AG04449 (cell line): ENCODE measurements at regions not wholly inside any gene's neighbourhood (a gene's known extent, or its start where the extent isn't known, plus 50 kb on each side); places are given as distances from the start of the nearest gene placed in this dataset.

Experiments
- CTCF ChIA-PET: fragments of 350-600 bp; formaldehyde crosslinking; extraction: SDS; loops from one replicate; lab custom pipeline; 2021; ENCODE audit warnings: antibody characterized with exemption; lab: Yijun Ruan, JAX
- POLR2A ChIA-PET: fragments of 400-600, 350-600 bp; formaldehyde crosslinking; extraction: SDS; loops from one replicate; lab custom pipeline; 2020; ENCODE audit warnings: antibody characterized with exemption, inconsistent platforms; lab: Yijun Ruan, JAX
- DNase-seq: peaks from one replicate; pipeline ENCODE4 v3.0.0-alpha.2; 2010; ENCODE audit warnings: low read depth, low spot score
- H3K4me3 ChIP-seq: 2 replicates; pipeline ENCODE4 v1.5.1; 2011; ENCODE audit warnings: low read depth, mild to moderate bottlenecking, control low read depth, low read length
- TF ChIP-seq, protein P1 (sequence below): IDR thresholded peaks from one replicate; pipeline ENCODE4 v1.5.1; 2011; ENCODE audit warnings: mild to moderate bottlenecking, moderate library complexity, low read length, control low read depth, inconsistent platforms; ENCODE audit not compliant: insufficient read depth; ENCODE audit errors: missing control alignments

DNA sequence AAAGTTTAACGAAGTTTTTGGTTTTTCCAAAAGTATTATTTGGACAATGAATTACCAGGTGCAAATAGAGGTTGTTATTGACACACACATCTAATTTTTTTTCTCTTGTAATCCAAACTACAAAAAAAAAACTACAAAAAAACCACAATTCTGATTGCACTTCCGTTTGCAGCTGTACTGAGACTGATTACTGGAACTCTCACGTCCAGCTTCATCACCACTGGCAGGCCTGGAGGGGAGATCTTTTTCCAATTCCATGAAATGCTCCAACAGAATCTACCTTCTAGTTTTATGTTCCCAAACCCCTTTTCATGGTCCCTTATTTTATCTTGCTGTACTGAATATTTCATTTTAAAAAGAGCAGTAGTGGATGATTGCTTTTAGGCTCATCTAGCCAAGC, 1118.3 kb downstream of the C4orf33 start:
- TF ChIP-seq, protein P1, sequence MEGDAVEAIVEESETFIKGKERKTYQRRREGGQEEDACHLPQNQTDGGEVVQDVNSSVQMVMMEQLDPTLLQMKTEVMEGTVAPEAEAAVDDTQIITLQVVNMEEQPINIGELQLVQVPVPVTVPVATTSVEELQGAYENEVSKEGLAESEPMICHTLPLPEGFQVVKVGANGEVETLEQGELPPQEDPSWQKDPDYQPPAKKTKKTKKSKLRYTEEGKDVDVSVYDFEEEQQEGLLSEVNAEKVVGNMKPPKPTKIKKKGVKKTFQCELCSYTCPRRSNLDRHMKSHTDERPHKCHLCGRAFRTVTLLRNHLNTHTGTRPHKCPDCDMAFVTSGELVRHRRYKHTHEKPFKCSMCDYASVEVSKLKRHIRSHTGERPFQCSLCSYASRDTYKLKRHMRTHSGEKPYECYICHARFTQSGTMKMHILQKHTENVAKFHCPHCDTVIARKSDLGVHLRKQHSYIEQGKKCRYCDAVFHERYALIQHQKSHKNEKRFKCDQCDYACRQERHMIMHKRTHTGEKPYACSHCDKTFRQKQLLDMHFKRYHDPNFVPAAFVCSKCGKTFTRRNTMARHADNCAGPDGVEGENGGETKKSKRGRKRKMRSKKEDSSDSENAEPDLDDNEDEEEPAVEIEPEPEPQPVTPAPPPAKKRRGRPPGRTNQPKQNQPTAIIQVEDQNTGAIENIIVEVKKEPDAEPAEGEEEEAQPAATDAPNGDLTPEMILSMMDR: no peak
- H3K4me3 ChIP-seq: no peak overlapping the region
- CTCF ChIA-PET: no interaction called here
- POLR2A ChIA-PET: no interaction called here
- DNase-seq: no peak

DNA sequence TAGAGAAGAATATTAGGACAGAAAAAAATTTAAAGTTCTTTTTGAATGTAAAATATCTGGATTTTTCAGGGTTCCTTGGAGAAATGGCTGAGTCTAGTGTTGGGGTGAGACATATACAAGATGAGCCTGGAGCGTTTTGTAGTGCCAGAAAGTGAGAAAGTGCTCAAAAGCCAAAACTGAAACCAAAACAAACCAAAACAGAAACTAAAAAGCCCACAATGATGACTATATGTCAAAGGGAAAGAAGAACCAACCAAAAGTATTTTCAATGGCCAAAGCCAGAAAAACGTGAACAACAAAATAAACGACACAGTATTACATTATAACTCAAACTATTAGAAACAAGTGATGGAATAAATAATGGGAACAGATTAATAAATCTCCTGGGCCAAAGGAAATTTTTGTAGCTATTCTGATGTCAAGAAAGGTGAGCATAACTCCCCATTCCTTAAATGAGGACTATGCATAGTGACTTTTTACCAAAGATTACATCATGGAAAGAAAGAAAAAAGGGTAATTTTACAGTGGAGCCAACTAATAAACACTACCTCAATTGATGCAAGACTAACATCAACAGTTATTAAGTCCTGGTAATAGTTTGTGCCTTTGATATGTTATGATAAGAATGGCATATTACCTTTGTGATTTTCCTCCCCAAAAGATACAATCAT, 1137.6 kb downstream of the C4orf33 start:
- no peak overlapping the region for H3K4me3 ChIP-seq
- TF ChIP-seq, protein P1: no peak
- DNase-seq: no peak
- POLR2A ChIA-PET: no interaction called here
- CTCF ChIA-PET: no interaction called here

DNA sequence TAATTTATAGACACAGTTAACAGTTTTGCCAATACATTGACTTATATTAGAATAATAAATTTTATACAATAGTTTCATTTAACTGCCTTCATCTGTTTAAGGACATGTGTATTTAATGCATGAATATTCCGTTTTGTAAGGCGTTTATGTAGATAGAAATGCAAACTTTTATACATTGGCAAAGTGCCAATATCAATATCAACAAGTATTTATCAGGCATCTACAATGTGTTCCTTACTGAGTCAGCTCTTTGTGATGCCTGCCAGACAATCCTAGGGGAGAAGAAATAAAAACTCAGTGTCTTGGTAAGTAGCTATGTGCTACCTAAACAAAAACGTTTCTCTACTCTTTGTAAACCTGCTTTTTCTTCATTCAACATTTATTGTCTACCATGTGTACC, 1142.2 kb downstream of the C4orf33 start:
- DNase-seq: no peak
- ChIA-PET POLR2A (interaction anchor here (0.6 kb wide), 1 partner anchor 19 kb away, joined by 3 read pairs; no protein-coding TSS in a partner anchor), CTCF (no interaction called here)
- H3K4me3 ChIP-seq: no peak overlapping the region
- TF ChIP-seq, protein P1: no peak

DNA sequence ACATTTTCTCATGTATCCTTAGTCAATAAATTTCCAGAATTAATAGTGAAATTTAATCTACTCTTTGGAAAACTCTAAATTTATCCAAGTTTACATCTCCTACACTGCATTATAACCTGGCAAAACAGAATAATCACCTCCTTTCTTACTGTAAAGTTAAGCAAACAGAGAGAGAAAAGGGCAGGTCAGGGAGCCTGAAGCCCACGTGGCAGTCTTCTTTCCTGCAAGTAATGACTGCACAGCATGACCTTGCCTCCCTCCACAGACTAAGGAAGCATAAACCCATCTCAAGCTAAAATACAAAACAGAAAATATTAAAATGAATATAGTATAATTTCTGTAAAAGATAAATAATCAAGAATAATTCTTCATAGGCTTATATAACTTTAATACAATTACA, 1153.0 kb downstream of the C4orf33 start:
- TF ChIP-seq, protein P1: no peak
- H3K4me3 ChIP-seq: no peak overlapping the region
- POLR2A ChIA-PET: no interaction called here
- no peak for DNase-seq
- CTCF ChIA-PET: no interaction called here

DNA sequence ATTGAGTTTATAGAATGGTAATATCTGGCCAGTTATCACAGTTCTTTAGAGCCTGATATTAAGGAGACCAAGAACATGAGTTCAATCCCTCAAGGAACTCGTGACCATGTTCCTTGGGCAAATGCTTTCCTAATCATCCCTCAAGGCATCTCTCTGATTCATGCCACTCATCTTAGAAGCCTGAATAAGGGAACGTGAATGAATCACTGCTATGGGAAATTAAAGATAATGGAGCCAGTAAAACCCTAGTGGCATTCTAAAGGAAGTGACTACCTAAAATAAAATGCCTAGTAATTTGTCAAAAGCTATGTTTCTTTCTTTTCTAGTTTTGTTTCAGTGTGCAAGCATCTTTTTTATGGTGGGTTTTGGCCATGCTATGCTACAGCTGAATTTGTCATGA, 1161.3 kb downstream of the C4orf33 start:
- DNase-seq: peak; percentile 65
- H3K4me3 ChIP-seq: no peak overlapping the region
- ChIA-PET POLR2A (interaction anchor here (1.0 kb wide), 1 partner anchor 19 kb away, joined by 3 read pairs; no protein-coding TSS in a partner anchor), CTCF (no interaction called here)
- TF ChIP-seq, protein P1: no peak

DNA sequence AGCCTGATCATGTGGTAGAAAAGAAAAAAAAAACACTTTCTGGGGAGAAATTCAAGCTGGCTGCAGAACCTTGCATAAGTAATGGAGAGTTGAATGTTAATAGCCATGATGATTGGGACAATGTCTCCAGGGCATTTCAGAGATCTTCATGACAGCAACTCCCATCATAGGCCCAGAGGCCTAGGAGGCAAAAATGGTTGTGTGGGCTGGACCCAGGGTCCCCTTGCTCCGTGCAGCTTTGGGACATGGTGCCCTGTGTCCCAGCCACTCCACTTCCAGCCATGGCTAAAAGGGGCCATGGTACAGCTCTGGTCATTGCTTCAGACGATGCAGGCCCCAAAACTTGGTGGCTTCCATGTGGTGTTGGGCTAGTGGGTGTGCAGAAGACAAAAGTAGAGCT, 1170.9 kb downstream of the C4orf33 start:
- no peak overlapping the region for H3K4me3 ChIP-seq
- ChIA-PET CTCF (no interaction called here), POLR2A (no interaction called here)
- TF ChIP-seq, protein P1: no peak
- no peak for DNase-seq
